ENCODE measurements at regions not wholly inside any gene's neighbourhood (a gene's known extent, or its start where the extent isn't known, plus 50 kb on each side); places are given as distances from the start of the nearest gene placed in this dataset.

DNA sequence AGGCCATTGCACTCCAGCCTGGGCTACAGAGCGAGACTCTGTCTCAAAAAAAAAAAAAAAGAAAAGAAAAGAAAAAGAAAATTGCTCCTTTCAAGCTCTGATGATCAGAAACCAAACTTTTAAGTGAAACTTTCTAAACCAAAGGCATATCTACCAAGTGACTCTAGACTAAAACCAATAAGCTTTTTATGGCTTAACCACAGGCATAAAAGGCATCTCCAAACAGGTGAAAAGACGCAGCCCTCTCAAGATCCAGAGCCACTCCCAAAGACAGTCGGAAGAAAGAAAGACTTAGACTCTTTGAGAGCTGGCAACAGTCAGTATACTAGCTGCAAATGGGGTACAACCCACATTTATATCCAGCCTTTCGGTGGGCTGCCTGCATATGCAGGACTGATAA lies 117.1 kb upstream of the AP1S2 start:
- peaks cover 0 to 6% (median 0%) of the 10 kb centered on the region in 3 donors for H3K27me3 Mint-ChIP-seq
- H3K4me3 Mint-ChIP-seq = no peak overlapping the region
- peaks cover 4 to 19% (median 11%) of the 10 kb centered on the region in 3 donors for H3K4me1 Mint-ChIP-seq
- DNase-seq = no peak
- H3K9me3 Mint-ChIP-seq = no peaks in the 10 kb centered on the region
- H3K36me3 Mint-ChIP-seq = no peaks in the 10 kb centered on the region
- ATAC-seq (ENCODE audit: low read depth in 2 of 2) = no peak
- H3K27ac Mint-ChIP-seq = peak overlapping the region in 1 of 6 donors; percentile 46

DNA sequence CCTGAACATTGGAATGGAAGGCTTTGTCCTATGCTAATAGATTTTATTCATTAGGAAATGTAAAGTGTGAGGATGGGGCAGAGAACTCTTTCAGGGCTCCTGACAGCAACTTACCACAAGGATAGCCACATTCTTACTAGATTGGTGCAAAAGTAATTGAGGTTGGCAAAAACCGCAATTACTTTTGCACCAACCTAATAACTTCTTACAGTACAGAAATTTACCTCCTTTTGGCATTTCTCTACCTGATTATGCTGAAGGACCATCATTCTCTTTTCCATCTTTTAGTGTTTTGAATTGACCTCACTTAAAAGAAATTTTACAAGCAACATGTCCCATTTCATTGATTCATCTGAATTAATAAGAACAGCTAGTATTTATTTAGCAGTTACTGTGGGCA lies 109.2 kb upstream of the AP1S2 start:
- H3K27me3 Mint-ChIP-seq = peaks cover 0 to 22% (median 0%) of the 10 kb centered on the region in 3 donors
- no peaks in the 10 kb centered on the region for H3K36me3 Mint-ChIP-seq
- H3K27ac Mint-ChIP-seq = no peak overlapping the region
- DNase-seq (no peak), ATAC-seq (ENCODE audit: low read depth in 2 of 2) (no peak)
- no peaks in the 10 kb centered on the region for H3K4me1 Mint-ChIP-seq
- H3K9me3 Mint-ChIP-seq = peaks cover 0 to 1% (median 0%) of the 10 kb centered on the region in 7 donors
- no peak overlapping the region for H3K4me3 Mint-ChIP-seq

DNA sequence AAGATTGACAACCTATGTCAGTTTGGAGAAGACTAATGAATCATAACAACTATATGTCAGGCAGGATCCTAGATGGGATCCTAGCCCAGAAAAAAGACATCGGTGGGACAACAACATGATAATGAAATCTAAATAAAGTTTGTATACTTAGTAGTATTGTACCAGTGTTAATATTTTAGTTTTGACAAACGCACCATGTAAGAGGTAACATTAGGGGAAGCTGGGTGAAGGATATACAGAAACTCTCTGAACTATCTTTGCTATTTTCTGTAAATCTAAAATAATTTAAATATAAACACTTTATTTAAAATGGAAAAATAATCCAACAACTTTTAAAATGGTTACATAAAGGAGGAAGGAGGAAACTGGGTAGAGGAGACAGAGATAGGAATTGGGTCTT lies 105.6 kb upstream of the AP1S2 start:
- Mint-ChIP-seq H3K4me1 (no peaks in the 10 kb centered on the region), H3K4me3 (no peak overlapping the region), H3K27ac (no peak overlapping the region), H3K27me3 (peaks cover 0 to 20% (median 0%) of the 10 kb centered on the region in 3 donors), H3K36me3 (no peaks in the 10 kb centered on the region), H3K9me3 (peaks cover 0 to 4% (median 0%) of the 10 kb centered on the region in 7 donors)
- ATAC-seq (ENCODE audit: low read depth in 2 of 2) (no peak), DNase-seq (no peak)

DNA sequence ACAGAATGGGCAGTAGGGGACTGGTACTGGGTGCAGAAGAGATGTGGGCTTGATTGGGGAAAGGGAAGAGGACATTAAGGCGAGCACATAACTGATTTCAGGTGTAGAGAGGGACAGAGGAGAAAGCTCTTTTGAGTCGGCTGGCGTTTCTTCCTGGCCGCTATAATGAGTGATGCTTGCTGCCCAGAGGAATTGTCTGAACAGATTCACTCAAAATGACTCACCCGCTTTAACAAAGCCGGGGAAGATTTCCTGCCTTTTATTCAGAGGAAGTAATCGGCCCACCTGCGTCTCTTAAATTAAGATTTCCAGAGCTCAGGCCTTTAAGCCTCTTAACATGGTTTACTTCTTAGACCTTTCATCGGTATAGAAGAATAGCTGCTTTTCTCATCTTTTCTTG lies 102.1 kb upstream of the AP1S2 start:
- H3K36me3 Mint-ChIP-seq = no peaks in the 10 kb centered on the region
- ATAC-seq (ENCODE audit: low read depth in 2 of 2) = no peak
- peaks cover 0 to 5% (median 5%) of the 10 kb centered on the region in 3 donors for H3K4me1 Mint-ChIP-seq
- peaks cover 0 to 4% (median 0%) of the 10 kb centered on the region in 7 donors for H3K9me3 Mint-ChIP-seq
- no peak overlapping the region for H3K27ac Mint-ChIP-seq
- no peak overlapping the region for H3K4me3 Mint-ChIP-seq
- DNase-seq = no peak
- peaks cover 0 to 7% (median 0%) of the 10 kb centered on the region in 3 donors for H3K27me3 Mint-ChIP-seq

GRCh38 chrX:15953801-15954200 lies 99.2 kb upstream of the AP1S2 start:
- no peak for DNase-seq
- Mint-ChIP-seq H3K4me1 (peaks cover 4 to 12% (median 7%) of the 10 kb centered on the region in 3 donors), H3K4me3 (no peak overlapping the region), H3K9me3 (peaks cover 0 to 4% (median 0%) of the 10 kb centered on the region in 7 donors), H3K27ac (no peak overlapping the region), H3K36me3 (no peaks in the 10 kb centered on the region), H3K27me3 (peaks cover 0 to 7% (median 0%) of the 10 kb centered on the region in 3 donors)
- ATAC-seq (ENCODE audit: low read depth in 2 of 2) = no peak

- peaks cover 0 to 11% (median 0%) of the 10 kb centered on the region in 3 donors for H3K27me3 Mint-ChIP-seq
- peaks cover 0 to 2% (median 0%) of the 10 kb centered on the region in 7 donors for H3K9me3 Mint-ChIP-seq
- ATAC-seq (ENCODE audit: low read depth in 2 of 2) = no peak
- H3K36me3 Mint-ChIP-seq = no peaks in the 10 kb centered on the region
- no peak overlapping the region for H3K27ac Mint-ChIP-seq
- no peak overlapping the region for H3K4me3 Mint-ChIP-seq
- DNase-seq = no peak
- H3K4me1 Mint-ChIP-seq = peaks cover 4 to 12% (median 9%) of the 10 kb centered on the region in 3 donors
Observed at GRCh38 chrX:15952212-15952611, 97.6 kb upstream of the AP1S2 start.

- H3K27me3 Mint-ChIP-seq = peaks cover 0 to 14% (median 0%) of the 10 kb centered on the region in 3 donors
Observed at GRCh38 chrX:15948318-15948660, 93.7 kb upstream of the AP1S2 start.

GRCh38 chrX:15947648-15948317 lies 93.2 kb upstream of the AP1S2 start:
- no peaks in the 10 kb centered on the region for H3K36me3 Mint-ChIP-seq

More at GRCh38 chrX:15948318-15948660, 93.7 kb upstream of the AP1S2 start:
- Mint-ChIP-seq H3K4me3 (no peak overlapping the region), H3K4me1 (peaks cover 4 to 12% (median 12%) of the 10 kb centered on the region in 3 donors), H3K27ac (no peak overlapping the region), H3K9me3 (peaks cover 0 to 2% (median 0%) of the 10 kb centered on the region in 7 donors), H3K36me3 (no peaks in the 10 kb centered on the region)
- no peak for ATAC-seq (ENCODE audit: low read depth in 2 of 2)
- no peak for DNase-seq

DNA sequence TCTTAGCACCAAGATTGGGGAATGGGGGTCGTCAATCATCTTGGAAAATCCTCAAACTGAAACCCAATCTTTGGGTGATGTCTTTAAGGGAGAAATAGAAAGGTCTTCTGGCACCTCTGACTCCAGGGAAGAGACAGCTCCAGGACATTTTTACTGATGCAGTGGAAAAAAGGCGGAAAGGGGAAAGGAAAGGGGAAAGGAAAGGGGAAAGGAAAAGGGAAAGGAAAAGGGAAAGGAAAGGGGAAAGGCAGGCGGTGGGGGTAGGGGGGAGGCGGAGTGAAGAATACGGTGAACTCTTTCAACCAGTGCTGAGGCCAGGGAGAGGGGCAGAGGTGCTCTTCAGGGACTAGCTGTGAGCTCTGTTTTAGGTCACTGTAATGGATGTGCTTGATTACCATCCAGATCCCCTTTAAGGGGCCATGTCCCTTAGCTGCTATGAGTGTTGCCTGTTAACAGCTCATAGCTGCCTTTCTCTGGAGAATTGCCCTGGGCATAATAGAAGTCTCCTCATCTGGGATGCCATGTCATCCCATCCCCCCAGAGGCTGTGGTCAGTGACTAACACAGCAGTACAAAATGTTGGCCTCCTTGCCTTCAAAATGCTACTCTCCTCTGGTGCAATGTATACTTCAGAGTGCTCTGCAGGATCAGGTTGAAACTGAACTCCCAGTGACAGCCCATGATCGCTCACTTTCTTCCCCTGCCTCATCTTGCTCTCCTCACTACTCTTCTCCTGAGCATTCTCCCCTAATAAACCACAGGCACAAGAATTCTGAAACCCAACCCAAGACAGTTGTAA lies 92.4 kb upstream of the AP1S2 start:
- H3K9me3 Mint-ChIP-seq = peaks cover 0 to 2% (median 0%) of the 10 kb centered on the region in 7 donors
- H3K4me3 Mint-ChIP-seq = no peak overlapping the region
- H3K27me3 Mint-ChIP-seq = peaks cover 0 to 14% (median 0%) of the 10 kb centered on the region in 3 donors
- ATAC-seq (ENCODE audit: low read depth in 2 of 2) (no peak), DNase-seq (no peak)
- no peaks in the 10 kb centered on the region for H3K36me3 Mint-ChIP-seq
- peak overlapping the region in 1 of 6 donors; percentile 27 for H3K27ac Mint-ChIP-seq
- peaks cover 4 to 9% (median 8%) of the 10 kb centered on the region in 3 donors for H3K4me1 Mint-ChIP-seq

More at GRCh38 chrX:15947648-15948317, 93.2 kb upstream of the AP1S2 start:
- Mint-ChIP-seq H3K4me1 (peaks cover 4 to 12% (median 12%) of the 10 kb centered on the region in 3 donors), H3K9me3 (peaks cover 0 to 2% (median 0%) of the 10 kb centered on the region in 7 donors), H3K27ac (no peak overlapping the region), H3K4me3 (no peak overlapping the region), H3K27me3 (peaks cover 0 to 14% (median 0%) of the 10 kb centered on the region in 3 donors)
- no peak for ATAC-seq (ENCODE audit: low read depth in 2 of 2)
- DNase-seq = no peak

- H3K36me3 Mint-ChIP-seq = no peaks in the 10 kb centered on the region
- no peak for ATAC-seq (ENCODE audit: low read depth in 2 of 2)
- no peak for DNase-seq
- peaks cover 0 to 11% (median 4%) of the 10 kb centered on the region in 7 donors for H3K9me3 Mint-ChIP-seq
- peaks cover 0 to 13% (median 0%) of the 10 kb centered on the region in 3 donors for H3K27me3 Mint-ChIP-seq
- H3K27ac Mint-ChIP-seq = no peak overlapping the region
- no peak overlapping the region for H3K4me3 Mint-ChIP-seq
- H3K4me1 Mint-ChIP-seq = peaks cover 0 to 3% (median 0%) of the 10 kb centered on the region in 3 donors
Observed at GRCh38 chrX:15943391-15943790, 88.8 kb upstream of the AP1S2 start.

DNA sequence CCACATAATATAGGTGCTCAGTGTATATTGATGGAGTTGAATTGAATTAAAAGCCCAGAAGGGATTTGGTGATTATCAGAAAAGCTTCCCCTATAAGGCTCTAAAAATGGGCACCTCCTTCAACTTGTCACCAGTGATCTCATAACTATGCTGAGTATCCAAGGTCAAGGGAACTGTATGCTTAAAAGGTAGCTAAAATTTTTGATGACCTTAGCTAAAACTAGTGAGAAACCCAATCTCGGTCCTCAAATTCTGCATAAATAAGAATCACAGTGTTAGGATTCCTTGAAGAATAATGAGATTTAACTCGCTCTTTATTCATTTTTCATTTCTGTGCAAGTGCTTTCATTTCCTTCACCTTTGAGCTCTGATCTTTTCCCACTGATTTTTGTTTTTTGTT lies 87.7 kb upstream of the AP1S2 start:
- H3K27me3 Mint-ChIP-seq = peaks cover 0 to 10% (median 0%) of the 10 kb centered on the region in 3 donors
- DNase-seq (no peak), ATAC-seq (ENCODE audit: low read depth in 2 of 2) (no peak)
- H3K4me1 Mint-ChIP-seq = peaks cover 0 to 3% (median 0%) of the 10 kb centered on the region in 3 donors
- H3K36me3 Mint-ChIP-seq = no peaks in the 10 kb centered on the region
- H3K4me3 Mint-ChIP-seq = no peak overlapping the region
- peaks cover 0 to 10% (median 4%) of the 10 kb centered on the region in 7 donors for H3K9me3 Mint-ChIP-seq
- H3K27ac Mint-ChIP-seq = no peak overlapping the region

- Mint-ChIP-seq H3K4me3 (no peak overlapping the region), H3K9me3 (peaks cover 0 to 10% (median 4%) of the 10 kb centered on the region in 7 donors), H3K27me3 (peaks cover 0 to 16% (median 0%) of the 10 kb centered on the region in 3 donors), H3K36me3 (no peaks in the 10 kb centered on the region), H3K4me1 (peaks cover 0 to 3% (median 0%) of the 10 kb centered on the region in 3 donors), H3K27ac (no peak overlapping the region)
- ATAC-seq (ENCODE audit: low read depth in 2 of 2) (peak; percentile 63 to 65), DNase-seq (no peak)
Observed at GRCh38 chrX:15939737-15940136, 85.1 kb upstream of the AP1S2 start.

GRCh38 chrX:15938072-15938471 lies 83.5 kb upstream of the AP1S2 start:
- Mint-ChIP-seq H3K4me1 (no peaks in the 10 kb centered on the region), H3K27me3 (peaks cover 0 to 23% (median 0%) of the 10 kb centered on the region in 3 donors), H3K4me3 (no peak overlapping the region), H3K9me3 (peaks cover 0 to 10% (median 4%) of the 10 kb centered on the region in 7 donors), H3K27ac (peak overlapping the region in 1 of 6 donors; percentile 88), H3K36me3 (no peaks in the 10 kb centered on the region)
- DNase-seq = no peak
- ATAC-seq (ENCODE audit: low read depth in 2 of 2) = no peak

Measured in naive B cell (primary cell).